ENCODE measurements at regions not wholly inside any gene's neighbourhood (a gene's known extent, or its start where the extent isn't known, plus 50 kb on each side); places are given as distances from the start of the nearest gene placed in this dataset.
A peak's percentile ranks its signal among the peaks of the same experiment; 100 is the strongest.

- CTCF ChIA-PET (ENCODE audit: low intra/inter-chr PET ratio, low total read pairs) = no interaction called here
- H4K20me1 ChIP-seq (ENCODE audit: insufficient read depth, low read length) = no peaks in the 10 kb centered on the region
- peak; percentile 68 for FAIRE-seq
- H3K27me3 ChIP-seq (ENCODE audit: control insufficient read depth in 1 of 2, insufficient read depth in 2 of 2, low read length in 2 of 2) = no peaks in the 10 kb centered on the region
- POLR2A ChIA-PET = interaction anchor here (1.0 kb wide), 1 partner anchor 68 kb away, joined by 4 read pairs; no protein-coding TSS in a partner anchor
- H2AFZ ChIP-seq (ENCODE audit: low read length) = peak overlapping the region; percentile 35
- H3K9me3 ChIP-seq (ENCODE audit: low read length) = peaks cover 4% of the 10 kb centered on the region; the same call in 1 of the 2 replicates
- in situ Hi-C loops (cut with HindIII; ENCODE audit: extremely low pct_ligation_motif_present, low pct_unique_long_range_greater_than_20kb) (loop anchor here (10.0 kb wide), 1 partner anchor 104 kb away; no protein-coding TSS in a partner anchor), intact Hi-C loops (cut with micrococcal nuclease; ENCODE audit: unreplicated experiment) (no loop called here)
- peak overlapping the region; percentile 43 for H3K27ac ChIP-seq (ENCODE audit: extremely low read length, insufficient read depth, low read length)
- H3K9ac ChIP-seq (ENCODE audit: insufficient read depth, low read depth, low read length) = no peak overlapping the region
- H3K4me1 ChIP-seq (ENCODE audit: insufficient read depth, low read length) = peaks cover 42% of the 10 kb centered on the region
- DNase-seq (ENCODE audit: low spot score) = peak; percentile 42
- H3K36me3 ChIP-seq (replicated peaks in 1 of 2; ENCODE audit: control insufficient read depth in 1 of 2, insufficient read depth in 2 of 2, low read length in 2 of 2) = no peaks in the 10 kb centered on the region
- H3K79me2 ChIP-seq (ENCODE audit: insufficient read depth, low read length) = no peaks in the 10 kb centered on the region
- 42% methylated on average over 5 of the region's 5 CpGs for WGBS (ENCODE audit: low lambda C conversion rate)
- H3K4me2 ChIP-seq (ENCODE audit: low read depth, low read length) = peak overlapping the region; percentile 38
- no peak overlapping the region; a peak in 1 of 6 replicates for H3K4me3 ChIP-seq (replicated peaks in 1 of 3; ENCODE audit: insufficient read depth in 1 of 3, low read depth in 2 of 3, low read length in 3 of 3)
- peak; percentile 84 for ATAC-seq
- no TSS peak for BruUV-seq (replicated peaks)
- TF ChIP-seq KAT7 (CRISPR knock-in tag; IDR thresholded peaks at IDR 0.05; ENCODE audit: borderline replicate concordance) (peak; percentile 29; the same call in 1 of the 2 replicates), ATF3 (CRISPR knock-in tag; IDR thresholded peaks at IDR 0.05) (no peak), ZNF383 (CRISPR knock-in tag; IDR thresholded peaks at IDR 0.05; ENCODE audit: borderline replicate concordance) (no peak), FOXJ3 (CRISPR knock-in tag; IDR thresholded peaks at IDR 0.05; ENCODE audit: borderline replicate concordance) (peak; percentile 70; the same call in 1 of the 2 replicates), ZNF335 (CRISPR knock-in tag; IDR thresholded peaks at IDR 0.05) (0 out of 2 replicates have a peak, but pooled peaks have one; percentile 25), SMC3 (IDR thresholded peaks at IDR 0.05; ENCODE audit: low read length) (peak; percentile 52), ZNF614 (CRISPR knock-in tag; IDR thresholded peaks at IDR 0.05; ENCODE audit: borderline replicate concordance) (0 out of 2 replicates have a peak, but pooled peaks have one; percentile 14), ZMYM4 (CRISPR knock-in tag; IDR thresholded peaks at IDR 0.05) (peak; percentile 46), ZFX (CRISPR knock-in tag; IDR thresholded peaks at IDR 0.05; ENCODE audit: low read depth) (peak; percentile 41; the same call in 1 of the 2 replicates), PAXIP1 (CRISPR knock-in tag; conservative IDR thresholded peaks at IDR 0.05) (peak; percentile 43; the same call in 1 of the 2 replicates), MATR3 (CRISPR knock-in tag; IDR thresholded peaks at IDR 0.05) (no peak), DBP (CRISPR knock-in tag; IDR thresholded peaks at IDR 0.05; ENCODE audit: not compliant biosample characterization) (no peak), NCOA5 (CRISPR knock-in tag; IDR thresholded peaks at IDR 0.05) (no peak), FOSL2 (CRISPR knock-in tag; IDR thresholded peaks at IDR 0.05) (peak; percentile 25; the same call in 1 of the 2 replicates), KDM6A (CRISPR knock-in tag; IDR thresholded peaks at IDR 0.05; ENCODE audit: low read depth) (peak; percentile 9; the same call in 1 of the 2 replicates), NR2C2 (CRISPR knock-in tag; IDR thresholded peaks at IDR 0.05; ENCODE audit: borderline replicate concordance) (peak; percentile 45; the same call in 1 of the 2 replicates), FOXA3 (CRISPR knock-in tag; IDR thresholded peaks at IDR 0.05) (peak; percentile 49; the same call in 1 of the 2 replicates), SIX4 (CRISPR knock-in tag; IDR thresholded peaks at IDR 0.05) (no peak), ARID2 (CRISPR knock-in tag; IDR thresholded peaks at IDR 0.05; ENCODE audit: borderline replicate concordance) (no peak)
Observed at GRCh38 chr14:86790408-86791364, 1202.3 kb downstream of the GALC start.
